SJSA1 (cell line): ENCODE measurements at regions not wholly inside any gene's neighbourhood (a gene's known extent, or its start where the extent isn't known, plus 50 kb on each side); places are given as distances from the start of the nearest gene placed in this dataset.
"Not testable (repeated sequence)": the region's sequence is repeated elsewhere in the genome, so short reads cannot be mapped to it uniquely, and the experiment has no call there.

Source experiments
- DNase-seq, 2 experiments: peaks; one replicate each; pipeline ENCODE4 v3.0.0-alpha.2; 2015 to 2020; ENCODE audit warnings: low spot score in 2 of 2, low read depth in 1 of 2
- H3K27ac ChIP-seq: fragments of 250-450 bp; sonication (Bioruptor Pico); 2 replicates; pipeline ENCODE4 v1.5.1; 2020; ENCODE audit warnings: mild to moderate bottlenecking, moderate library complexity
- H3K27me3 ChIP-seq: fragments of 250-450 bp; sonication (Bioruptor Pico); replicated peaks from 2 replicates; pipeline ENCODE4 v1.5.1; 2020; ENCODE audit warnings: mild to moderate bottlenecking, moderate library complexity
- H3K36me3 ChIP-seq: fragments of 250-450 bp; sonication (Bioruptor Pico); 2 replicates; pipeline ENCODE4 v1.5.1; 2020; ENCODE audit warnings: mild to moderate bottlenecking
- H3K4me1 ChIP-seq: fragments of 250-450 bp; sonication (Bioruptor Pico); replicated peaks from 2 replicates; pipeline ENCODE4 v1.6.1; 2021; ENCODE audit warnings: mild to moderate bottlenecking
- H3K4me3 ChIP-seq: fragments of 250-450 bp; sonication (Bioruptor Pico); 2 replicates; pipeline ENCODE4 v1.5.1; 2020; ENCODE audit warnings: mild to moderate bottlenecking
- H3K9me3 ChIP-seq: fragments of 250-450 bp; sonication (Bioruptor Pico); replicated peaks from 2 replicates; pipeline ENCODE4 v1.5.1; 2020; ENCODE audit warnings: mild to moderate bottlenecking

DNA sequence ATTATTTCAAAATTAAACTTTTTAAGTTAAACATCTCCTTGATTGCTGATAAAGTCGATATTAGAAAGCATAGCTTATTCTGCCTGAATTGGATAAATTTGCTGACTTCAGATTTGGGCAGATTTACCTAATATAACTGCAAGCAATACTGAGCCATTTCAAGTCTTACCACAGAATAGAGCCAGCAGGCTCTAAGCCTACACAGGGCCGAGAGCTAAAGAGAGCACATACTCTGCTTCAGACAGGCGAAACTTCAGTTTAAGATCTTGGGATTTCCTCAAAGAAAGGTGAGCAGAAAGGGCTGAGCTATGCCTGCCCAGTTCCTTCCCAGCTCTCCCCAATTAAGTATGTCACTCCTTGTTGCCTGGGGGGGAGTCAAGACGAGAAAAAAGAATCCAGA lies 240.6 kb upstream of the NOCT start:
- Histone ChIP-seq H3K9me3 (no peaks in the 10 kb centered on the region), H3K36me3 (no peaks in the 10 kb centered on the region), H3K4me1 (no peaks in the 10 kb centered on the region), H3K27me3 (peaks cover 6% of the 10 kb centered on the region; the same call in 1 of the 2 replicates), H3K27ac (no peak overlapping the region), H3K4me3 (no peak overlapping the region)
- DNase-seq: no peak

DNA sequence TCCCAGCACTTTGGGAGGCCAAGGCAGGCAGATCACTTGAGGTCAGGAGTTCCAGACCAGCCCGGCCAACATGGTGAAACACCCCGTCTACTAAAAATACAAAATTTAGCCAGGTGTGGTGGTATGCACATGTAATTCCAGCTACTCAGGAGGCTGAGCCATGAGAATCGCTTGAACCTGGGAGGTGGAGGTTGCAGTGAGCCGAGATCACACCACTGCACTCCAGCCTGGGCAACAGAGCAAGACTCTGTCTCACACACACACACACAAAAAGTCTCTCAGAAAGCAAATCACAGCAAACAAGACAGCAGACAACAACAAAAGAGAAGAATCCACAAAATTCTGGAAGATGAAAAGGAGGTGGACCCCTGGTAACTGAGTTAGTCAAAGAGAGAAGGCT lies 241.5 kb upstream of the NOCT start:
- DNase-seq, H3K4me1 ChIP-seq, H3K27ac ChIP-seq, H3K27me3 ChIP-seq, H3K36me3 ChIP-seq, H3K9me3 ChIP-seq, H3K4me3 ChIP-seq: not testable (repeated sequence)

DNA sequence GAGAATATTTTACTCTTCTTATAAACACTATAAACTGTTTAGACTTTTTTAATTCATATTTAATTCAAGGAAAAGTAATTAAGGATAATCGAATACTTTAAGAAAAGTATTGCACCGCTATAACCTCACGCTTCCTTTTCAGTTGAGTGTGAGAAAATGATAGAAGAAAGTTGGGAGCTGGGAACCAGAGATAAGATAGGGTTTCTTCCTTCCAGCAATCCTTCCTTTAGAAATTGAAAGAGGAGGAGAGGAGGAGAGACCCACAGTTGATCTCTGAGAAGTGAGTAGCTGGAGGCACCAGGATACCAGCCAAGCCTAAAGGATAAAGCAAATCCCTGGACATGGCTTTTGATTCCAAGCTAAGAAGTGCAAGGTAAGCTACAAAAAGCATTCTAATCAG lies 242.3 kb upstream of the NOCT start:
- H3K4me1 ChIP-seq: no peaks in the 10 kb centered on the region
- DNase-seq: no peak

DNA sequence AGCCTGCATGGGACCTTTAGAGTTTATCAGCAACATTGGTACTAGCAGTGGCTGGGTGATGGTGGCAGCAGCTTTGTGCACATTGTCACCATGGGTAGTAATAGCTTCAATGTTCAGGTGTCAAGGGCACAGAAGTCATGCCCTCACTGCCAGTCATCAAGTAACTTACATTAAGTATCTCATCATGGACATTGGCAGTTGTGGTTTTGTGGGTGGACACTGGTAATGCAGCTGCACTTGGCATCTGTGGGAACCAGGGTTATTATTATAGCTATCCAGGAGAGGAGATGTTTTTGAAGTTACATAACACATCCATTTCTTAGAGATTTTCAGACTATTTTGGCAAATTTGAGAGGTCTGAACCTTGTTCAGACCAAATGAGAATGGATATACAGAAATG lies 243.2 kb upstream of the NOCT start:
- H3K4me1 ChIP-seq: no peaks in the 10 kb centered on the region
- H3K27ac ChIP-seq: no peak overlapping the region
- H3K9me3 ChIP-seq: no peaks in the 10 kb centered on the region
- H3K36me3 ChIP-seq: no peaks in the 10 kb centered on the region
- no peak overlapping the region for H3K4me3 ChIP-seq
- peaks cover 6% of the 10 kb centered on the region; the same call in 1 of the 2 replicates for H3K27me3 ChIP-seq
- DNase-seq: no peak

More for the DNA sequence above, 242.3 kb upstream of the NOCT start:
- H3K27ac ChIP-seq: no peak overlapping the region
- H3K36me3 ChIP-seq: no peaks in the 10 kb centered on the region
- H3K9me3 ChIP-seq: no peaks in the 10 kb centered on the region
- peaks cover 6% of the 10 kb centered on the region; the same call in 1 of the 2 replicates for H3K27me3 ChIP-seq
- H3K4me3 ChIP-seq: no peak overlapping the region

GRCh38 chr4:138770818-138771217 lies 244.8 kb upstream of the NOCT start:
- no peak overlapping the region for H3K27ac ChIP-seq
- H3K4me3 ChIP-seq: no peak overlapping the region
- H3K36me3 ChIP-seq: no peaks in the 10 kb centered on the region
- no peaks in the 10 kb centered on the region for H3K4me1 ChIP-seq
- no peak for DNase-seq
- H3K9me3 ChIP-seq: no peaks in the 10 kb centered on the region
- H3K27me3 ChIP-seq: peaks cover 6% of the 10 kb centered on the region; the same call in 1 of the 2 replicates

DNA sequence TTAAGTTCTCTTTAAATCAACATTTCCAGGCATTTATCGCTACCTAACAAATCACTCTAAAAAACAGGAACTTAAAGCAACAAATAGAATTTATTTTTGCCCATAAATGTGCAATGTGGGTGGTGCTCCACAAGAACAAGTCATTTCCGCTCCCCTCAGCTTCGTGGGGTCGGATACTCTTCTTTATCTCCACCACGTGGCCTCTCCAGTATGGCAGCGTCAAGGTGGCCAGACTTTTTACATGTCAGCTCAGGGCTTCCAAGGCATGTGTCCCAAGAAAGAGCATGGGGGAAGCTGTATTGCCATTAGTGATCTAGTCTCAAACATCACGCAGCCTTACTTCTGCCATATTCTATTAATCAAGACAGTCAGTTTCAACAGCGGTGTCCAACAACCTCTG lies 249.2 kb upstream of the NOCT start:
- no peaks in the 10 kb centered on the region for H3K27me3 ChIP-seq
- H3K9me3 ChIP-seq: no peaks in the 10 kb centered on the region
- DNase-seq: no peak
- H3K4me1 ChIP-seq: no peaks in the 10 kb centered on the region
- no peak overlapping the region for H3K4me3 ChIP-seq
- no peak overlapping the region for H3K27ac ChIP-seq
- H3K36me3 ChIP-seq: no peaks in the 10 kb centered on the region

GRCh38 chr4:138765442-138765841 lies 250.1 kb upstream of the NOCT start:
- Histone ChIP-seq H3K27ac (no peak overlapping the region), H3K4me3 (no peak overlapping the region), H3K4me1 (no peaks in the 10 kb centered on the region), H3K36me3 (no peaks in the 10 kb centered on the region), H3K9me3 (no peaks in the 10 kb centered on the region), H3K27me3 (no peaks in the 10 kb centered on the region)
- no peak for DNase-seq

DNA sequence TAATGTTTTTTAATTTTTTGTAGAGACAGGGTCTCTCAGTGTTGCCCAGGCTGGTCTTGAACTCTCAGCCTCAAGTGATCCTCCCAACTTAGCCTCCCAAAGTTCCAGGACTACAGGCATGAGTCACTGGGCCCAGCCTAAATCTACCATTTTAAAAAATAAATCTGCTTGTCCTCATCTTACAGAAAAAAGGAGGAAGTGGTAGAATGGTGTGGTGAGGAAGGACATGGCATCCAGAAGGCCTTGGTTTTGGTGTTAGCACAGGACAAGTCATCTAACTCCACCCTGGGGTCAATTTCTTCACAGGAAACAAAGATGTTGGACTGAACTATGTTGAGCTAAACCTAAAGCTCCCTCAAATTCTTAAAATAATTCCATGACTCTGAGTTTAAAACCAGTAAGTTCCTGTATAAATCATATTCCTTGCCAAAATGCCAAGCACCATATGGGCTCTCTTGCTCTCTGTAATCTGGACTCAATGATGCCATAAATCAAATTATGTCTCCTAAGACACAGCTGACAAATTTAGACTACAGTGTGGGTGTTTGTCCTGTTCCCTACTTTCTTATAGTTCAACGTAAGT lies 253.9 kb upstream of the NOCT start:
- no peaks in the 10 kb centered on the region for H3K4me1 ChIP-seq
- no peaks in the 10 kb centered on the region for H3K9me3 ChIP-seq
- H3K27ac ChIP-seq: no peak overlapping the region
- H3K36me3 ChIP-seq: no peaks in the 10 kb centered on the region
- H3K27me3 ChIP-seq: no peaks in the 10 kb centered on the region
- no peak for DNase-seq
- H3K4me3 ChIP-seq: no peak overlapping the region

GRCh38 chr4:138759554-138759902 lies 256.1 kb upstream of the NOCT start:
- no peak overlapping the region for H3K27ac ChIP-seq
- no peak overlapping the region for H3K4me3 ChIP-seq
- H3K36me3 ChIP-seq: no peaks in the 10 kb centered on the region
- no peak for DNase-seq
- no peaks in the 10 kb centered on the region for H3K27me3 ChIP-seq
- H3K4me1 ChIP-seq: no peaks in the 10 kb centered on the region
- H3K9me3 ChIP-seq: no peaks in the 10 kb centered on the region

GRCh38 chr4:138758876-138759553 lies 256.6 kb upstream of the NOCT start:
- no peaks in the 10 kb centered on the region for H3K9me3 ChIP-seq
- H3K36me3 ChIP-seq: no peaks in the 10 kb centered on the region
- no peaks in the 10 kb centered on the region for H3K4me1 ChIP-seq
- H3K27me3 ChIP-seq: no peaks in the 10 kb centered on the region
- no peak overlapping the region for H3K4me3 ChIP-seq
- H3K27ac ChIP-seq: no peak overlapping the region
- DNase-seq: no peak

DNA sequence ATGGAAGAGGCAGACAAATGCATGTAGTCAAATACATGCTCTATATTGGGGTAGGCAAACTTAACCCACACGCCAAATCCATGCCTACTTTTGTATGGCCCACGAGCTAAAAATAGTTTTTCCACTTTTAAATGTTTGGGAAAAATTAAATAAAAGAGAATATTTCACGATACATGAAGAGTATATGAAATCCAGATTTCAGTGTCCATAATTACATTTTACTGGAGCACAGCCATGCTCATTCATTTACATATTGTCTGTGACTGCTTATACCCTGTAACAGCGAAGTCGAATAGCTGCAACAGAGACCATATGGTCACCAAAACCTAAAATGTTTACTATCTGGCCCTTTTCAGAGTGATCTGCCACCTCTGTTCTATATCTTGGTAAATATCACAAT lies 257.4 kb upstream of the NOCT start:
- Histone ChIP-seq H3K4me3 (no peak overlapping the region), H3K27me3 (no peaks in the 10 kb centered on the region), H3K27ac (no peak overlapping the region), H3K4me1 (no peaks in the 10 kb centered on the region), H3K36me3 (no peaks in the 10 kb centered on the region), H3K9me3 (no peaks in the 10 kb centered on the region)
- no peak for DNase-seq

DNA sequence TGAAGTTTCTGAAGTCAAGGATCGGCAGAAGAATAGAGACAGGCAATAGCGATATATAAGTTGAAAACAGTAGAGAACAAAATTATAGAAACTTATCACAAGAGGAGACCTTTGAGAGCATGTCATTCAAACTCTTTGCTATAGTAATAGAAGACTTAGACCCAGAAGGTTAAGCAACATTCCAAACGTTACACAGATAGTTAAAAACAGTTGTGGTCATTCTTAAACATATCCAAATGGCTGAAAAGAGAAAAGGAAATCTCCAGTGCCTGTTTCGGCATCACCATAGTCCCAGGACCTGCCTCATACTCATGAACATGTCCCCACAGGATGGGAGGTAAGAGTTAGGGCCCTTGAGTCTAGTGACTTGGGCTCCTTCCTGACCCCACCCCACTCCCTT lies 258.1 kb upstream of the NOCT start:
- H3K9me3 ChIP-seq: no peaks in the 10 kb centered on the region
- no peak overlapping the region for H3K4me3 ChIP-seq
- no peaks in the 10 kb centered on the region for H3K27me3 ChIP-seq
- no peak for DNase-seq
- H3K36me3 ChIP-seq: no peaks in the 10 kb centered on the region
- H3K27ac ChIP-seq: no peak overlapping the region
- no peaks in the 10 kb centered on the region for H3K4me1 ChIP-seq

- H3K4me1 ChIP-seq: no peaks in the 10 kb centered on the region
- no peak for DNase-seq
- no peak overlapping the region for H3K4me3 ChIP-seq
- no peaks in the 10 kb centered on the region for H3K36me3 ChIP-seq
- H3K27ac ChIP-seq: no peak overlapping the region
- H3K27me3 ChIP-seq: no peaks in the 10 kb centered on the region
- no peaks in the 10 kb centered on the region for H3K9me3 ChIP-seq
These were observed 259.1 kb upstream of the NOCT start for GRCh38 chr4:138756519-138756918.

GRCh38 chr4:138751309-138751708 lies 264.3 kb upstream of the NOCT start:
- DNase-seq: no peak
- H3K36me3 ChIP-seq: no peaks in the 10 kb centered on the region
- H3K4me3 ChIP-seq: no peak overlapping the region
- H3K4me1 ChIP-seq: no peaks in the 10 kb centered on the region
- H3K9me3 ChIP-seq: no peaks in the 10 kb centered on the region
- H3K27me3 ChIP-seq: no peaks in the 10 kb centered on the region
- H3K27ac ChIP-seq: no peak overlapping the region

DNA sequence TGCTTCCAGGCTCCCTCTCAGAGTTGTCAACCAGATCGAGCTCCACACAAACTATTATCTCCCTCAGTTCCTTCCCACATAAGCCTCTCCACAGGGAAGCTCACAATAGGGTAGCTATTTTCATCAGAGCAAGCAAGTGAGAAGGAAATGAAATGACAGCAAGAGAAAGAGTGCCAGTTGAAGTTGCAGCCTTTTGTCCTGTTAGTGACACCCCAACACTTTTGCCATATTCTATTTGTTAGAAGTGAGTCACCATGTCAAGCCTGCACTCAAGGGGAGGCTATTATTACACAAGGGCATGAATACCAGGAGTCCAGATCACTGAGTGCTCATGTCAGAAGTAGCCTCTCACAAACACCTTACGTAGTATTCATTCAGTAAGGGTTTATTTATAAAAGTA lies 266.3 kb upstream of the NOCT start:
- H3K4me1 ChIP-seq: no peaks in the 10 kb centered on the region
- no peak for DNase-seq
- H3K9me3 ChIP-seq: no peaks in the 10 kb centered on the region
- no peak overlapping the region for H3K4me3 ChIP-seq
- no peaks in the 10 kb centered on the region for H3K27me3 ChIP-seq
- H3K27ac ChIP-seq: no peak overlapping the region
- no peaks in the 10 kb centered on the region for H3K36me3 ChIP-seq
